Epithelial cell of proximal tubule (primary cell): ENCODE measurements at regions not wholly inside any gene's neighbourhood (a gene's known extent, or its start where the extent isn't known, plus 50 kb on each side); places are given as distances from the start of the nearest gene placed in this dataset.

Experiments
- DNase-seq: peaks from one replicate; pipeline ENCODE4 v3.0.0-alpha.2; 2011; ENCODE audit warnings: low read depth
- H3K4me3 ChIP-seq: 2 replicates; pipeline ENCODE4 v1.5.1; 2011; ENCODE audit warnings: low read depth, mild to moderate bottlenecking, low read length
- CTCF ChIP-seq: conservative IDR thresholded peaks from 2 replicates; pipeline ENCODE4 v1.5.1; 2012; ENCODE audit warnings: low read depth, mild to moderate bottlenecking, low read length

GRCh38 chr4:72797486-72797885 lies 228.5 kb upstream of the ADAMTS3 start:
- no peak for DNase-seq
- no peak for TF ChIP-seq CTCF
- H3K4me3 ChIP-seq: no peak overlapping the region

GRCh38 chr4:72791054-72791453 lies 222.0 kb upstream of the ADAMTS3 start:
- TF ChIP-seq CTCF: no peak
- DNase-seq: no peak
- H3K4me3 ChIP-seq: no peak overlapping the region

- DNase-seq: no peak
Measured at GRCh38 chr4:72786401-72786990, 217.5 kb upstream of the ADAMTS3 start.

GRCh38 chr4:72779241-72779640 lies 210.2 kb upstream of the ADAMTS3 start:
- H3K4me3 ChIP-seq: no peak overlapping the region
- no peak for DNase-seq
- no peak for TF ChIP-seq CTCF

More at GRCh38 chr4:72786401-72786990, 217.5 kb upstream of the ADAMTS3 start:
- no peak overlapping the region for H3K4me3 ChIP-seq
- TF ChIP-seq CTCF: no peak

GRCh38 chr4:72777436-72777835 lies 208.4 kb upstream of the ADAMTS3 start:
- TF ChIP-seq CTCF: no peak

GRCh38 chr4:72770708-72771107 lies 201.7 kb upstream of the ADAMTS3 start:
- no peak overlapping the region for H3K4me3 ChIP-seq
- TF ChIP-seq CTCF: no peak
- DNase-seq: no peak

More at GRCh38 chr4:72777436-72777835, 208.4 kb upstream of the ADAMTS3 start:
- DNase-seq: no peak
- no peak overlapping the region for H3K4me3 ChIP-seq

GRCh38 chr4:72768364-72768763 lies 199.3 kb upstream of the ADAMTS3 start:
- no peak overlapping the region for H3K4me3 ChIP-seq
- TF ChIP-seq CTCF: no peak
- no peak for DNase-seq
